GM18502 (cell line): ENCODE measurements at regions not wholly inside any gene's neighbourhood (a gene's known extent, or its start where the extent isn't known, plus 50 kb on each side); places are given as distances from the start of the nearest gene placed in this dataset.
"Not testable (repeated sequence)": the region's sequence is repeated elsewhere in the genome, so short reads cannot be mapped to it uniquely, and the experiment has no call there.

ENCODE experiments used
- ATAC-seq: cut with Tn5 transposase; IDR thresholded peaks from one replicate; pipeline ENCODE4 v1.9.1; 2021; ENCODE audit warnings: mild to moderate bottlenecking; ENCODE audit not compliant: unreplicated experiment, poor library complexity

DNA sequence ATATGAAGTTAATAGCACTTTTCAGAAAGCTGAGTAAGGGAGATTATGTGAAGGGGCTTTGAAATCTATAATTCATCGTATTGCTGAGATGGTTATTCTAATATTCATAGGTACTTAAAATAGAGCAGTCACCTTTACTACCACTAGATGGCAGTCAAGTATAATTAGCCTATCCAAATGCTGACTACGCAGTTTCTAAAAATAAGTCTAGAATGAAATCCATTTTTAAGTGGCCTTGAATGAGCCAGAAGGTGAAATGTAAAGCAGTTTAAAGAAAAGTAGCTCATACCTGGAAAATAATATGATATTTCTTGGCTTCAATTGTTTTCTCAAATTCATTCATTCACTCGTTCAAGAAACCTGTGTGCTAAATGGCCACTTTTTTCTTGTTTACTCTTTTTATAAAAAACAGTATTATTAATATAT lies 1277.1 kb downstream of the GATA3 start:
- ATAC-seq = peak; percentile 81

GRCh38 chr10:9334270-9334669 lies 1279.8 kb downstream of the GATA3 start:
- no peak for ATAC-seq

DNA sequence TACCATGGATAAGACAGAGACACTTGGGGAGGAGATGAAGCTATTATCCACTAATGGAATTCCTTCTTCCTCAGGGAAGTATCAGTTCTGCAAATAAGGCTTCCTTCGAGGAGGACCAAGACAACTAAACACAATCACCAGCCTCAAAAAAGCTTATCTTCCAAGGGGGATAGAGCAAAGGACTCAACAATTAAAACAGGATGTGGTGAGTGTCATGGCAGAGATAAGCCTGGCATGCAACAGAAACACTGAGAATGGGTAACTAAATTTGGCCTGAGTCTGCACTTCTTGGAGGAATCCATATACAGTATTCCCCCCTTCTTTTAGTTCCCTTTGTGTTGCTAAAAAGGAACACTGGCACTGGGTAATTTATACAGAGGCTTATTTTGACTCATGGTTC lies 1285.2 kb downstream of the GATA3 start:
- no peak for ATAC-seq

DNA sequence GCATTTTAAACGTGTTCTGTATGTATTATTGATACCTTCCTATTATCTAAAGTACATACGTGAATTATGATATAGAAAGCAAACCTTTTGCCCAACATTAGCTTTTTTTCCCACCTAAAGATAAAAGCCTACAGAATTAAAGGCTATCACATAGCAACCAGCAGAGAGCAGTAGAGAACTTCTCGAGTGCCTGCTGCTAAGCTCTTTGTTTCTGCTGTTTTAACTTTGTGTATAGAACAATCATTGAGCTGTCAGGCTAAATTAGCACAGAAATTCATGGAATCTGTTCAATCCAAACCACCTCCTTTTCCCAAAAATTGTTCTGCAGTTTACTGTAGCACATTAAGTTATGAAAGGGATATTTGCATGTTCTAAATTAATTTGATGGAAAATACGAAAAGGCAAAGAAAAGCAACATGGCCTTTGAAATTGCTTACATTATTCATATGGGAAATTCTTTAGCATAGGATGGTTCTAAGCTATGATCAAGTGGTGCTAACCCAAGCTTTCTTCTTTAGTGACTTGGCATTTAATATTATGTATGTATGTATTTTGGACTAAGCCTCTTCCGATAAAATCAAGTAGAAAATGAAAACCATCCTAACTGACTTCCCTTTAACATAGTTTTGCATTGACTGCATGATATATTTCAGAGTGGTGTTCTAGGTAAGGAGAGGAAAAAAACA lies 1288.5 kb downstream of the GATA3 start:
- ATAC-seq = no peak

DNA sequence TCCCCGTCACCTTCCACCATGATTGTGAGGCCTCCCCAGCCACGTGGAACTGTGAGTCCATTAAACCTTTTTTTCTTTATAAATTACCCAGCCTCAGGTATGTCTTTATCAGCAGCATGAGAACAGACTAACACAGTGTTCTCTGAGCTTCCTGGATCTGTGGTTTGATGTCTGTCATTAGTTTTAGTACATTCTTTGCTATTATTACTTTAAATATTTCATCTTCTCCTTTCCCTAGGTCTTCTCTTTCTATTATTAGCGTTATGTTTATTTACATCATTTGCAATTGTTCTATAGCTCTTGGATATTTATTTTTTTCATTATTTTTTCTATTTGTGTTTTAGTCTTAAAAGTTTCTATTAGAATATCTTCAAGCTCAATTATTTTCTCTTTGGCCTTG lies 1293.4 kb downstream of the GATA3 start:
- not testable (repeated sequence) for ATAC-seq

DNA sequence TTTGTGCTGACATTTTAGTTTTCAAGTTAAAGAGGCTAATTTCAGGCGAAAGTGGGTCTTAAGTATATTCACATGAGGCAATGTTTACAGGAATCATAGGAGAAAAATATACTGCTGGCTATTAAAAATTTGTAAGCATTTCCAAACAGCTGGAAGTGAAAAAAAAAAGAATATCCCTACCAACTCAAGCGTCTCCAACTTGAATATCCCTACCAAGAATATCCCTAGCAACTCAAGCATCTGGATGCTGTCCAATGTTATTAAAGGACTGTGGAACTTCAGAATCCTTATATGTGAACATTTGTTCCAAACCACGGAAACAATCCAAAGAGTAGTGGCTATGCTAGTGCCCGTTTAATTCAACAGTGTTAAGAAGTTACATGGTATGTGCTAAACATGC lies 1303.0 kb downstream of the GATA3 start:
- ATAC-seq = no peak

- ATAC-seq = no peak
Observed at GRCh38 chr10:9362721-9363120, 1308.2 kb downstream of the GATA3 start.

- no peak for ATAC-seq
Observed at GRCh38 chr10:9379183-9379582, 1324.7 kb downstream of the GATA3 start.

GRCh38 chr10:9381733-9382532 lies 1327.4 kb downstream of the GATA3 start:
- no peak for ATAC-seq

DNA sequence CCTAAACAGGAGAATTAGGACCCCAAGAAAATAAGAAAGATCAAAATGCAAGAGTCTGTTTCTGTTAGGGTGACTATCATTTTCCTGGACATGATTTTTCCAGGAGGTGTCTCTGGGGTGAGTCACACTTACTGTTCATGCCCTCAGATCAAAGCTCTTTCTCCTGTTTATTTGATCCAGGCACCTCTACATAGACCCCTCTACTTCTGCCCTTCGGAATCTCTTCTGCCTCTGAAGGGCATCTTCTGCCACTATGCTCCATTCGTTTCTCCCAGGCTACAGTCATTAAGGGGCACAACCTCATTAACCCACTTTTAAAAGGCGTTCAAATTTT lies 1328.0 kb downstream of the GATA3 start:
- ATAC-seq = no peak

DNA sequence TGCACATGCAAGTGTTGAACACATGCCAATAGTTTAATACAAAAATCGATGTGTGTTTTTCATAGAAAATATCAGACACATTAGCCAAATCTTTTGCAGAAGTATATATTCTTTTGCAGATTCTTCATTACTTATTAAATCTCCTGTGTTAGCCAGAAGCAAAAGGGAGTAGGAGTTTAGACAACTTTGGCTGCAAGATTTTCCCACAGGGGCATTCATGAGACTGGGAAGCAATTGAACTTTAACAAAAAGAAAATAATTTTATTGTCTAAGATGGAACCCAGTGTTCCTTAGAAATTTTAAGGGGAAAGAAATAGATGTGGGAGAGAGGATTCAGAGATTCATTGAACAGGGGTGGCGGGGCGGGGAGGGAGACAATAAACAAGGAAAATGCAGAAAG lies 1336.0 kb downstream of the GATA3 start:
- ATAC-seq = no peak

GRCh38 chr10:9399275-9399983 lies 1344.9 kb downstream of the GATA3 start:
- ATAC-seq = no peak

- ATAC-seq = not testable (repeated sequence)
Observed at GRCh38 chr10:9402067-9402466, 1347.6 kb downstream of the GATA3 start.

GRCh38 chr10:9402507-9403195 lies 1348.2 kb downstream of the GATA3 start:
- ATAC-seq = not testable (repeated sequence)

DNA sequence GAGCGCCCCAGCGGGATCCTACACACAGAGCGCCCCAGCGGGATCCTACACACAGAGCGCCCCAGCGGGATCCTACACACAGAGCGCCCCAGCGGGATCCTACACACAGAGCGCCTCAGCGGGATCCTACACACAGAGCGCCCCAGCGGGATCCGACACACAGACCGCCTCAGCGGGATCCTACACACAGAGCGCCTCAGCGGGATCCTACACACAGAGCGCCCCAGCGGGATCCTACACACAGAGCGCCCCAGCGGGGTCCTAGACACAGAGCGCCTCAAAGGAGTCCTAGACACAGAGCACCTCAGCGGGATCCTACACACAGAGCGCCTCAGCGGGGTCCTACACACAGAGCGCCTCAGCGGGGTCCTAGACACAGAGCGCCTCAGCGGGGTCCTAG lies 1352.7 kb downstream of the GATA3 start:
- ATAC-seq = not testable (repeated sequence)

GRCh38 chr10:9416331-9416730 lies 1361.8 kb downstream of the GATA3 start:
- no peak for ATAC-seq

DNA sequence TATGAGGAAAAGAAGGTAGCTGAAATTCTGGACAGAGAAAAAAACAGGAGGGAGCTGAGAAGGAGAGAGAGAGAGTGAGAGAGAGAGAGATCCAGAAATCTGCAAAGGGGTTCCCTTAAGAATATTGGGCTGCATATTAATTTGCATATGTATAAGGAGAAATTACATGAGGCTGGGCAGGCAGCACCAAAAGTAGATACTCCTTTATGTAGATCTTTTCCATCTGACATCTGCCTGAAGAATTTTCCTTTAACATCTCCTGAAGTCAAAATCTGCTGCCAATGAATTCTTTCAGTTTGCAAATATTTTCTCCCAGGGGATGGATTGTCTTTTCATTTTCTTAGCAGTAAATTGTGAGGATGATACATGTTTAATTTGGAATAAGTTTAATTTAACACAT lies 1365.3 kb downstream of the GATA3 start:
- no peak for ATAC-seq

DNA sequence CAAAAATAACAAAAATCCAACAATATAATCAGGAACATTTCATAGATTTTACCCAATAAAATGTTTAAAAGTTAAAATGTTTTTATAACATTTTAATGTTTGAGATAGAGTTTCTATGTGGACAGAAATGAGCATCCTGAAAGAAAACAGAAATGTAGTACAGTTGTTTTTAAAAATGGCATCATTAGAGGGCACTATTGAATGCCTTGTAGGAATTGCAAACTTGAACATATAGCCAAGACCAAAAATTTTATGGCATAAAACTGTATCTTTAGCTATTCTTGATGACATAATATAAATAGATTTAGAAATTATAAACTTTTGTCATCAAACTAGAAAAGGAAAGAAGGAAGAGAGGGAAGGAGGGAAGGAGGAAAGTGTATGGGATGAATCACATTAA lies 1372.7 kb downstream of the GATA3 start:
- no peak for ATAC-seq

GRCh38 chr10:9437131-9437530 lies 1382.6 kb downstream of the GATA3 start:
- no peak for ATAC-seq

DNA sequence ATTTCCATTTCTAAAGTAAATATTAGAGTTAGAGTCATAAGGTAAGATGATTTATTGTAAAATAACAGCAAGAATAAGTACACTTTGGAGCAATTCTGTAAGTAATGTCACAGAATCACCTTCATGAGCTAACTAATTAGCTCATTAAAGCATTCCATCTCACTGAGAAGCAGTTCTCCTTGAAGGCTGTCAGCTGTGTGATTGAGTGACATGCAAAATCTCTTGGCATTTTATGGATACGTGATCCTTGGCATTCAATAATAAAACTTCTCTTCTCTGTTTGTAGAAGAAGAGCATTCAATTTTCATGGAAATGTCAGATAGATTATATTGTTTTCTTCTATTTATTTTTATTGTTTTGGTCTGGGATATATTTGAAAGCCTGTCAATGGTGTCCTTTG lies 1389.3 kb downstream of the GATA3 start:
- no peak for ATAC-seq

GRCh38 chr10:9449530-9449929 lies 1395.0 kb downstream of the GATA3 start:
- no peak for ATAC-seq
